GM21528 (cell line): ENCODE measurements at regions not wholly inside any gene's neighbourhood (a gene's known extent, or its start where the extent isn't known, plus 50 kb on each side); places are given as distances from the start of the nearest gene placed in this dataset.

Experiments
- ATAC-seq: cut with Tn5 transposase; IDR thresholded peaks from one replicate; pipeline ENCODE4 v1.9.1; 2021; ENCODE audit warnings: mild to moderate bottlenecking, moderate library complexity; ENCODE audit not compliant: unreplicated experiment, low FRiP score

DNA sequence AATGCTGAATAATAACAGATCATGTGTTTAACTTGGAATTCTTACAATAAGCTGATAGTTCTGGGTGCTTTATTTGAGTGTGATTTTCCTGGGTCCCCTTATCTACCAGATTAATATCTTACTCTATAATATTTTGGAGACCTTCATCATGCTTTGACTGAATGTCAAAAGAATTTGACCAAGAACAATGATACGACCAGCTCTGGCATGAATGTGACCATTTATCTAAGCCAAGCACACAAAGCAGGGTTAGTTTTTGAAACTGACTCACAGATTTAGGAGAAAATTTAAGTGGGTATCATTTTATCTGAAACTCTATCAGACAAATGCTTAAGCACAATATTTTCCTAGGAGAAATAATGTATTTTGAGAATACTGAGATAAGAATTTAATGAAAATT lies 677.0 kb downstream of the NYAP2 start:
- no peak for ATAC-seq

DNA sequence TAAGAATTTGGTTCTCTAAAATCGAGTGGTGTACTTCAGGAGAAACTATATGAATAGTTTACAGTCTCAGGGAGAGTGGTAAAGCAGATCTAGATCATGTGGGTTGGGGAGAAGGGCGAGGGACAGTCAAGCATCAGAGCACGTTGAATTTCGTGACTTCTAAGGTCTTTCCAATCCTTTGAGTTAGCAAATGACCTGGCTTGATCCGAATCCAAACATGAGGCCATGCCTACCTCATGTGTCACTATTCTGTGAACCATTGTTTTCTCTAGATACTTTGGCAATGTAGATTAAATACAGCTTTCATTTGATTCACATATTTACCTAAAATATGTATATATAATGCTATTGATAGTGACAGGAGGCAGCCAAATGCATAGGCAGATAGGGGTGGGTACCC lies 674.9 kb downstream of the NYAP2 start:
- no peak for ATAC-seq

DNA sequence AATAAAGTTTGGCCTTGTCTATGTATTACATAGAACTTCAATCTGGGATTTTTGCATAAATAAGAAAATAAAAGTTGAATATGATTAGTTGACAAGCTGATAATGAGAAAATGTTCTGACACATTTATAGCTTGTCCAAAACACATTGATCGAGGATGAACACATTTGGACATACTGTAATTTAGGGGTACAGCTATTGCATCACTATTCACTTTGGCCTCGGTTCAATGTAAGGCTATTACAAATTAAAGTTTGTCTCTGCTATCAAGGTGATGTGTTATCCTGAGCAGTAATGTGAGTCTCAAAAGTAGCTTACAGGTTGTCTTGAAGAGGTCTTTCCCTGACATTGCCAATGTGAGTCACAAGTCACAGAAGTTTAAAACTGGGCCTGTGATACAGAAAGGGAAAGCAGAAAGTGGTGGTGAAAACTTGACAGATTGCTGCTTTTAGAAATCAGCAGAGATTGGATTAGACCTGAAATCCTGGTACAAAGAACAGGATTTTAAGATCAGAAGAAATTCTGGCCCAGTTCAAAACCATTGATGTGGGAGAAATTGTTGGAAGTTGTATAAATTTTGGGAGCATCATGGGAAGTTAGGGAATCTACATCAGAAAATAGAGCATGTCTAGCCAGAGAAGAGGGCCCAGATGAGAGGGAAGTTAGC lies 674.1 kb downstream of the NYAP2 start:
- no peak for ATAC-seq

DNA sequence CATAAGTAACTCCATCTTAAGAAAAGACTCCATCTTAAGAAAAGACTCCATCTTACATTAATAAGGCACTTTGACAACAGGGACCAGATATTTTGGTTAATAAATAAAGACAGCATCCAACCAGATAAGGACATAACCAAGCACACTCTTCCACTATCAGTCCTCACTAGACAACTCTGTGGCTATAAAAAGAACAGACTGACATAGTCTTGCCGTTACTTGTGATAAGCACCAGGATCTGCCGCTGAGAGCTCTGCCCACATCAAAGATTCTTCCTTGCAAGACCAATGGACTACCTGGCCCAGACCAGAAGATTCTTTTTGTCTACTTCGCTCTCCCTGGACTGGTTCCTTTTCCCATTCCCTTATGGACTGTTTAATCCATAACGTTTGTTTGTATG lies 667.4 kb downstream of the NYAP2 start:
- ATAC-seq: no peak

DNA sequence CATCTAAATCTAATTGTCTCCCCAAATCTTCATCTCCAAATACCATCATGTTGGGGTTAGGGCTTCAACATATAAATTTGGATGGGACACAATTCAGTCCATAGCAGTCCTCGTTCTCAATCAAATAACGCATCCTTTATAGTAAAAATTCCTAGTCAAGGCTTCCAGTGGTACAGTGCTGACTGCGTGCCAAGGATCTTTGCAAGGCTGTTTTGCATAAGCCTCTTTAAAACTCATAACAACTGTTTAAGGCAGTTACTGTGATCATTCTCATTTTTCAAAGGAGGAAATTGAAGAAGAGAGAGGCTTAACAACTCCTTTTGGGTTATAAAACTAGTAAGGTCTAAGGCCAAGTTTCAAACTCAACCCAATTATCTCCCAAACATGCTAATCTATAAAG lies 666.9 kb downstream of the NYAP2 start:
- ATAC-seq: no peak

DNA sequence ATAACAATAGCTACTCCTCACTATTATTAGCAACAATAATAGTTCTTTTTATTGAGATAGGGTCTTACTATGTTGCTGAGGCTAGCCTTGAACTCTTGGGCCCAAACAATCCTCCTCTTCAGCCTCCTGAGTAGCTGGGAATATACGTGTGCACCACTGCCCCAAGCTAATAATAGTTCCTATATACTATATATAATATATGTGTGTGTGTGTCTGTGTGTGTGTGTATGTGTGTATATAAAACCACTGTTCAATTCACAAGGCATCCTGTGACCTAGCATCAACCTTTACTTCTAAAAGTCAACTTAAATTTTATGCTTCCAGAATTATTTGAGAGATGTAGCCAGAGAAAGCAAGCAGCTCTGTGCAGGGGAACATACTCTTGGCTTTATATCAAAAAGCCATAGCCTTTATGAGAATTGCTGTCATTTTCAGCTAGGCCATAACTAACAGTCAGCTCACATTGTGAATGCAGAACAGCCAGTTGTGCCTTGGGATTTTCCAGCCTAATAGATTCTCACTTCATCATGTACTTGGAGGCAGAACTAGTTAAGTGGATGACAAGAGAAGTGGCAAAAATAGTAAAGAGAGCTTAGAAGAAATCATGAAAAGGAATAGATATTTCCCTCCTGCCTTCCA lies 665.5 kb downstream of the NYAP2 start:
- ATAC-seq: no peak

DNA sequence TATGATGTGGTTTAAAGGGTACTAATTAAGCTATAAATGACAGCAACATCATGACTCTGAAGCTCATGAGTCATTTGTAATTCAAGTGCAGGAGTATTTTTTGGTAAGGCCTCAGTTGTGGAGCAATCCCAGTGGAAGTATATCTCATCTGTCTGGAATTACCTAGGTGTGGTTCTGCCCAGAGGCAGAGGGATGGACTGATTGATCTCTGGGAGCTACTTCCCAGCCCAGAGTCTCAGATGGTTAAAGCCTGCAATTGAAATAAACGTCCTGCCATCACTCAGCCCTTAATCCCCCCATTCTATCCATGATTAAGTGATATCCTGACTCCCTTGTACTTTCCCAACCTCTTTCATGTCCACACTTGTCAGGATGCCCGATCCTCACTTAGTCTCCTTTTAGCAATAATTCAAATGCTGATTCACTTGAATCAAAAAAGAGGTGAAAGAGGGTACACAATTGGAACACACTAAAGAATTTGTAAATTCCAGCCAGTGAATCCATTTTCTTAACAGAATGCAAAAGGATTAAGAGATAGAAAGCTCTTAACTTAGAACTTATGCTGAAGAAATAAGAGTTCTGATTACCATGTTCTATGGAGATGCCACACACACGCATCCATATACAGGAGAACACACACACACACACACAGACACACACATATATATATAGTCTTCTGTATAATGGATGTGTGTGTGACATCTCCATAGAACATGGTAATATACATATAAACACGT lies 664.4 kb downstream of the NYAP2 start:
- ATAC-seq: no peak

DNA sequence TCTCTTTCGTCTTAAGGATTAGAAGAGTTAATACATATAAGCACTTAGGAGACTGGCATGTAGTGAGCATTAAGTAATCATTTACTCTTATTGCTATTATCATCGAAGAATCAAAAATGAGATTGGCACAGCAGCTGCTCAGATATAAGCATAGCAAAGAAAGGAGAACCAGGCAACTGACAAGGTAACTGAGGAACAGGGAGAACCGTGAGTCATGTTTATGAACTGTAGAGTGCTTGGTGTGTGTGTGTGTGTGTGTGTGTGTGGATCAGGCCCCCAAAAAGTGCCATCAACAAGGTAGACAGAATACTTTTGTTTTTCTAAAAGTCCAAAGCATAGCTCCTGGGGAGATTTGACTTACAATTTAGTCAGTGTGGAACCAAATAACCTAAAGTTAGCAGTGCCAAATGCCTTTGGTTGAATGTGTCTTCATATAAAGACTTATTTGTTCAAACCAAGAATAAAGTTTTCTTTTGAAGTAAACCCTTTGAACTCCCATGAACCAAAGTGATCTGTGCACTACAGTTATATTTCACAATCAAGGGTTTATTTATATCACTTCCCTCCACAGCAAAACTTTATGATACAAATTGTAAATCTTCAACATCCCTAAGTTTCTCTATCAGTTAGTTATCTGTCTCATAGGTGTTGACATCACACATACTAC lies 660.6 kb downstream of the NYAP2 start:
- no peak for ATAC-seq

DNA sequence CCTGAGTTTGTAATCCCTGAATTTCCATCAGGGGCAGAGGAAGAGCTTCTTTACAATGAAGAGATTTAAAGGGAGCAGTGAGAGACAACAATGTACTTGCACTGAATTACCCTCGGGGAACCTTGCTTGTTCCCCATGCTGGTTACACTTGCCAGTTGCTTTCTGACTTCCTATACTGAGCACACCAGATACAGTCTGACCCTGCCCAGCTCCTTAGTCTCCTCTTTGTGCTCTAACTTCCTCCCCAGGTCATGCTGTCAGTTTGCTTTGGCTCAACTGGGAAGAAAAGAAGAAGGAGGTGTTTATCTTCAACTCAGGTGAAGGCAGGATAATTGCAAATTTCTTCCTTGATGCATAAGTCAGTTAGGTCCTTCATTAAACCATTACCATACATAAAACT lies 658.4 kb downstream of the NYAP2 start:
- ATAC-seq: no peak

DNA sequence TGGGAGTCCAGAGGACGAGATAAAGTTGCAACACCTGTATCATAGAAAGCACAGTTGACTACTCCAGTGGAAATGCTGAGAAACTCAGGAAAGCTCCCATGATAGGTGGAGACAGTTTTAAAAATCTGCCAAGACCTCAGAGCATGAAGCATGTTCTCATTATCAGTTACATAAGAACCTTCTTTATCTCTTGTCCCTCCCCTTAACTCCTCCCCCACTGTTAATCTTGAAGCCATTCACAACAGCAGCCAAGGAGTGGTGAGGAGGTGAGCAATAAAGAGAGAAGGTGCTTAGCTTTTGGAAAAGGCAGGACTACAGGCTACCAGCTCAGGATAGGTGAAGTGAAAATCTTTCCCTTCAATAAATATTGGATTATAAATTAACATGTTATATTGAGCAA lies 657.9 kb downstream of the NYAP2 start:
- no peak for ATAC-seq

DNA sequence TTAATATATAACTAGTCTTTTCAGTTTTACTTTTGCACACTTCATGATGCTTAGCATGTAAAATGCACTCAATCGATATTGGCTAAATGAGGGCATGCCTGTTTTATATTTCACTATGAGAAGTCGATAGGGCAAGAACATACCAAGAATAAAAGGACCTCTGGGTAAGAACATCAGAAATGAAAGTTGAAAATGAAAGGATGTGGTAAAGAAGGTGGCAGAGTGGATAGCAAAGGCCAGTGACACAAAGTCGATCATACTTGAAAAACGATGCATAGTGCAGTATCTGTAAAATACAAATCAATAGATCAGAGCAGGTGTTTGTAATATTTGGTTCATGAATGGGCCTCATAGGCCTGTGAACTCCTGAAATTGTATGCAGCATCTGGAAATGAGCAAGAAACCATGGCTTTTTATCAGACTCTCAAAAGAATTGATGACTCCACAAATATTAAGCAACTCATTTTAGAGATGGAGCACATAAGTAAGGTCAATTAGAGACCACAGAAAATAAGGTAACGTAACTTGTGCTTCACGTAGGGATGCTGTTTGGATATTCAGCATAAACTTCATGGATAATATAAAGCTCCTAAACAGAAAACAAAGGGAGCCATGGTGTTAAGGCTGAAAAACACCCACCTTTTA lies 653.4 kb downstream of the NYAP2 start:
- no peak for ATAC-seq

DNA sequence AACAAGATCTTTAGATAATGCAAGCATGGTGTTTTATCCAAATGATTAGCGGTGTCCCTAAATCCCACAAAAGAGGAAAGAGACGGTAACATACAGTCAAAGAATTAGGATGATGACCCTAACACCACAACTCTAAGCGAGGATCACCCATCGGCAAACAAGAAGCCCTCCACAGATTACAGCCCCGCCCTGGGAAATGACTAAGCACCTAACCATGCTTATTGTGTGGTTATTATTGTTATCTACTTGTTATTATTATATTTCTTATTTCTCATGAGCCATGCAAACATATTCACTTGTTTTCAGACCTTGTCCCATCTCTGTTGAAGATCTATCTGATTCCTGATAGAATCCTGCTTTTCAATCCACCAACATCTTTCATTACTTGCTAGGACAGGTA lies 651.3 kb downstream of the NYAP2 start:
- ATAC-seq: no peak

DNA sequence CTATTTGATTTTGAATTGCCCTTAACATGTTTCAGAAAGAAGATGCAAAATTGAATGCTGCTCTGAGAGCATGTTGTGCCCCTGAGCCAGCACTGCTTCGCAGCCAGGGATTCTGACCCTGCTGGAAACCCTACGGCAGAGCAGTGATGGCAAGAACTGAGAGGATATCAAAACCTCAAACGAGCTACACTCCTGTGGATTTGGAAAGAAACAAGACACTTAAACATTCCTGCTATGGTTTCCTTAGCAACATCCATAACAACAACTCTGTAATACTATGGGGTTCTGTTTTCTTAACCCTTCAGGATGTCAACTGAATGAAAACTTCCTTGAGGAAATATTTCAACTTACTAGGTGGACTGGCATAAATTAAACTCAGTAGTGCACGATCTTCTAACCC lies 649.1 kb downstream of the NYAP2 start:
- no peak for ATAC-seq

DNA sequence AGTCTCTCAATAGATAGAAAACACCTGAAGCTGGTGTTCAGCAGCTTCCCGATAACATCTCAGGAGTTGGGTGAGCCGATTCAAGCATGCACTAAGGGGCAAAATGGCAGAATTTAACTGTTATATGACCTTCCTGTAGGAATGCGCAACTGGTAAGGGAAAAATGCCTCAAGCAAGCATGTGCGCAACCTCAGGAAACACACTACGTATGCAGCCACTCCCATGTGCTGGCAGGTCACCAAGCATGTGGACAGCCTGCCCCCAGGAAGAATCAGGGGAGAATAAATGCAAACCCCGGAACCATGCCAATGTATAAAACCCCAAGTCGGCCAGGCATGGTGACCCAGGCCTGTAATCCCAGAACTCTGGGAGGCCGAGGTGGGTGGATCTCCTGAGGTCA lies 645.6 kb downstream of the NYAP2 start:
- ATAC-seq: no peak

DNA sequence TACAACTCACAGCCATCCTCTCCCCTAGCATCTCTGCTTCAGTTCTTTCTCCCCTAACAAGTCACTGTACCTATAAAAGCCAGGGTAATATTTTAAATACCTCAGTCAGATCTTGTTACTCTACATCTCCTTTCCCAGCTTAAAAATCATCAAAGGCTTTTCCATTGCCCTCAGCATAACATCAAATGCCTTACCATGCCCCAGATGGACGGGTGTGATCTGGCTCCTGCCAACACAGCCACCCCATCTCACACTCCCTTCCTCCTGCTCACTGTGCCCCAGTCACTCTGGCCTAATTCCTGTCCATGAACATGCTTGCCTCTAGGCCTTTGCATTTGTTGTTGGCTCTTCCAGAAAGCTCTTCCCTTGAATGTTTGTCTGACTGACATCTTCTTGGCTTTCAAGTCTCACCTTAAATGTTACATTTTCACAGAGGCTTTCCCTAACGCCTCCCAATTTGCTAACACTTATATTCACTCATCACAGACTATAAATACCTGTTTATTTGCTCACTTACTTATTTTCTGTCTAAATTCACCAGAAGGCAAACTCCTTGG lies 640.9 kb downstream of the NYAP2 start:
- no peak for ATAC-seq

DNA sequence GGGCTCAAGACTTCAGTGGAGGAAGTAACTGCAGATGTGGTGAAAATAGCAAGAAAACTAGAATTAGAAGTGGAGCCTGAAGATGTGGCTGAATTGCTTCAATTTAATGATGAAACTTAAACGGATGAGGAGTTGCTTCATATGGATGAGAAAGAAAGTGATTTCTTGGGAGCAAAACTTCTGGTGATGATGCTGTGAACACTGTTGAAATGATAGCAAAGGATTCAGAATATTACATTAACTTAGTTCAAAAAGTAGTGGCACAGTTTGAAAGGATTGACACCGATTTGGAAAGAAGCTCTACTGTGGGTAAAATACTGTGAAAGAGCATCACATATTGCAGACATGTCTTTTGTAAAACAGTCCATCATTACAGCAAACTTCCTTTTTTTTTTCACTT lies 638.0 kb downstream of the NYAP2 start:
- no peak for ATAC-seq

DNA sequence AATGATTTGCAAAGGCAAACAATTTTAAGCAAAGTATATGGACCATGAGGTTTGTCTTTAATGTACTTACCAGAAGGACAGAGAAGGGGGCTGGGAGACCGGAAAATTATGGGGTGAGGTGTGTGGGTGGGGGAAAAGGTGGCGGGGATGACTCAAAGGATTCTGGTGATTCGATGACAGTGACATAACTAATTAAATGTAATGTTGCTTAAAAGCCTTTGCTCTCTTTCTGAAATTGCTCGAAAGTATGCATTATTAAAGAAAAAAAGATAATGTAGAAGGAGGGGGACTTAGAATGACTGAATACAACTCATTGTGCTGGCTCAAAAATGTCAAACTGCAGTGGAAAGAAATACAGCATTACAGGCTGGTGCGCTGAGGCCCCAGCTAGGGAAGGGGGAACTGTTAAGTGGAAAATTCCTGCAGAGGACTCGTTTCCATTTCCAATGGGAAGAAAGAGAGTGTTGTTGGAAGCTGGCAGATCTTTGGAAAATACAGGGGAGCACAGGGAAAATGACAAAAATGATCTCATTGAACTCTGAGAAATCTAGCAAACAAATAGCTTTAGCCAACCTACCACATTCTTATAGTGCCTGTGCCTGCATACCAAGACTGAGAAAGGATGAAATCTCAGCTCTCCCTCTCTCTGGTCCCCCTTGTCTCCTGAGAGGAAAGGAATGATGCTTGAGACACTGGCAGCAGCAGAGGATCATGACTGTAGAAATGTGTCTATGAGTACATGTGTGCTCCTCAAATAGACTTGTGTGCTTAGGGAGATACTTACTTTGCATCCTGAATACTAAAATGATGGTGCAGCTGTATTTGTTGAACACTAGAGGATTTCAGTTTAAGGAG lies 632.4 kb downstream of the NYAP2 start:
- no peak for ATAC-seq

DNA sequence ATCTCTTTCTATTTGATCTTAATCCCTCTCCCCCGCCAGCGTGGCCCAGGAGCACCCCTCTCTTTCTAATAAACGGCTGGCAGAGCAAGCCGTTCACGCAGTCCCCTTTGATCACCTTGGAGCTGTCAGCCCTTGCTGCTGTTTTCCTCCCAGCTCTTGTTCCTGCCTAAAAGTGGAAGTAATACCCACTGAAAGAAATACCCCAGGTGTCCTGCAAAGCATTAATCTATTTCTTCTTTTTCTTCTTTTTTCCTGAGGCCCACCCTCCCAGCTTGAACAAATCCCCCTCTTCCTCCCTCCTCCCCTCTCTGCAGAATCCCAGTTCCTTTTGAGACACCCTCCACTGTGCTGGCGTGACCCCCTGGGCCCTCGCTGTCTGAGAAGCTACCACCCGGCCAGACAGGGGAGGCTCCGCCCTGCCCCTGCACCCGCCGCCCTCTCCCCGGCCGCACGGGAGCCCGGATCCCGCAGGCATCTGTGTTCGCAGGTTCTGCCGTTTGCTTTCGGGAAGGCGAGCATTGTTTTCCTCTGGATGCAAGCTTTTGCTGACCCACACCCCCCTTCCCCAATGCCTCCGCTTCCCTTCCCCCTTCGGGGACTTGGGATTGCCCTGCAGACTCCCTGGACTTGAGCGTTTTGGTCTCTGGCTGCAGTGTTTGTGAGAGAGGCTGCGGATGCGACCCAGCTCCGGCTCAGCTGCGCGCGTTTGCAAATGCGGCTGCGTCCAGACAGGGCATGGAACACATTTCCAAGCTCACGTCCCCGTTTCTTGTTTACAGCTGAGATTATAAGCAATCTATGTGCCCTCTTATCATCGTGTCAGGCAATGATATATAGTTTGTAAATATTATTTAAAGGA lies 631.5 kb downstream of the NYAP2 start:
- peak; percentile 62 for ATAC-seq

DNA sequence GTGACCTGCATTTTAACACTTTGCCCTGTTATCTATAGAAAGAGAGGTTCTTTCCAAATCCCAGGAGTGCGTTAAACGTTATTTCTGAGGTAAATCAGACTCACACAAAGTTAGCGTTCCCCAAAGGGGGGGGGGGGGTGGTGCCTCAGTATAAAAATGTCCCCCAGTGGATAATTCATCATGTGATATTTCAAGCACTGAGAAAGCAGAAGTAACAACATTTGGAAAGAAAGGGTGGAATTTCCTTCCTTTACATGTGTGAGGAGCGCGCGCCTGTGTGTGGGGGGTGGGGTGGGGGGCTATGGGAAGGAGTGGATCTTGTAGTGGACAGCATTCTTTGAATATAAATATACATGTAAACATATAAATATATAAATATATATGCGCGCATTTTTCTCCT lies 630.9 kb downstream of the NYAP2 start:
- ATAC-seq: no peak
